ENCODE measurements at regions not wholly inside any gene's neighbourhood (a gene's known extent, or its start where the extent isn't known, plus 50 kb on each side); places are given as distances from the start of the nearest gene placed in this dataset.

GRCh38 chr12:93183940-93184671 is 193.6 kb upstream of the NUDT4 start:
- no peak for DNase-seq

- DNase-seq: no peak
Measured at GRCh38 chr12:93184672-93185368, 192.9 kb upstream of the NUDT4 start.

GRCh38 chr12:93185369-93185741 is 192.4 kb upstream of the NUDT4 start:
- DNase-seq: no peak

GRCh38 chr12:93186131-93186530 is 191.6 kb upstream of the NUDT4 start:
- no peak for DNase-seq

GRCh38 chr12:93186621-93187020 is 191.1 kb upstream of the NUDT4 start:
- DNase-seq: no peak

- DNase-seq: no peak
Measured at GRCh38 chr12:93191423-93191822, 186.3 kb upstream of the NUDT4 start.

GRCh38 chr12:93191956-93192355 is 185.8 kb upstream of the NUDT4 start:
- no peak for DNase-seq

GRCh38 chr12:93192878-93193277 is 184.8 kb upstream of the NUDT4 start:
- no peak for DNase-seq

GRCh38 chr12:93195511-93195910 is 182.2 kb upstream of the NUDT4 start:
- no peak for DNase-seq

- DNase-seq: no peak
Measured at GRCh38 chr12:93197067-93197593, 180.6 kb upstream of the NUDT4 start.

- no peak for DNase-seq
Measured at GRCh38 chr12:93198086-93198485, 179.6 kb upstream of the NUDT4 start.

GRCh38 chr12:93199831-93200236 is 177.9 kb upstream of the NUDT4 start:
- no peak for DNase-seq

- no peak for DNase-seq
Measured at GRCh38 chr12:93200291-93200917, 177.3 kb upstream of the NUDT4 start.

GRCh38 chr12:93201990-93202389 is 175.7 kb upstream of the NUDT4 start:
- no peak for DNase-seq

- no peak for DNase-seq
Measured at GRCh38 chr12:93202688-93203087, 175.0 kb upstream of the NUDT4 start.

- DNase-seq: no peak
Measured at GRCh38 chr12:93203361-93203760, 174.4 kb upstream of the NUDT4 start.

GRCh38 chr12:93204896-93205295 is 172.8 kb upstream of the NUDT4 start:
- no peak for DNase-seq

- DNase-seq: no peak
Measured at GRCh38 chr12:93205361-93205760, 172.4 kb upstream of the NUDT4 start.

- DNase-seq: no peak
Measured at GRCh38 chr12:93208011-93208410, 169.7 kb upstream of the NUDT4 start.

- DNase-seq: no peak
Measured at GRCh38 chr12:93214523-93215289, 163.0 kb upstream of the NUDT4 start.

GRCh38 chr12:93215290-93215678 is 162.4 kb upstream of the NUDT4 start:
- no peak for DNase-seq

- no peak for DNase-seq
Measured at GRCh38 chr12:93219947-93220346, 157.8 kb upstream of the NUDT4 start.

GRCh38 chr12:93221841-93222240 is 155.9 kb upstream of the NUDT4 start:
- no peak for DNase-seq
